Ovary (tissue), 7 donors: ENCODE measurements at regions not wholly inside any gene's neighbourhood (a gene's known extent, or its start where the extent isn't known, plus 50 kb on each side); places are given as distances from the start of the nearest gene placed in this dataset.

Experiments used
- DNase-seq, 5 donors: peaks; one replicate each; pipeline ENCODE4 v3.0.0-alpha.2; 2019 to 2020
- H3K27ac ChIP-seq, 2 donors: fragments of 200-600 bp; one replicate each; pipeline versions ENCODE4 v1.5.1 to v1.8.0; 2019 to 2022
- H3K27me3 ChIP-seq: fragments of 200-600 bp; one replicate; pipeline ENCODE4 v1.8.0; 2022
- H3K36me3 ChIP-seq: fragments of 200-600 bp; sonication (generic); one replicate; pipeline ENCODE4 v1.5.1; 2019
- H3K4me1 ChIP-seq: one replicate; pipeline ENCODE4 v1.8.1; 2013; ENCODE audit warnings: mild to moderate bottlenecking, moderate library complexity; ENCODE audit not compliant: insufficient read depth
- H3K4me3 ChIP-seq: fragments of 200-600 bp; sonication (generic); one replicate; pipeline ENCODE4 v1.5.1; 2017
- H3K9me3 ChIP-seq, 2 donors: fragments of 200-600 bp in 1 of 2; sonication (generic) in 1 of 2; one replicate each; pipeline versions ENCODE4 v1.5.1 to v1.8.1; 2013 to 2019; ENCODE audit warnings: mild to moderate bottlenecking in 1 of 2, moderate library complexity in 1 of 2
- EP300 ChIP-seq: sonication (generic); formaldehyde crosslinking; IDR thresholded peaks from one replicate; pipeline ENCODE4 v1.6.1; 2017; ENCODE audit warnings: antibody characterized with exemption
- POLR2A ChIP-seq: fragments of 450-650 bp; IDR thresholded peaks from one replicate; pipeline ENCODE4 v1.6.1; 2017; ENCODE audit warnings: antibody characterized with exemption, mild to moderate bottlenecking, moderate library complexity
- WGBS, 3 donors: extraction: QIAGEN DNeasy Blood & Tissue Kit in 1 of 3; methylation state at CpG; one replicate each; pipeline versions ENCODE4 v1.1.5 to v1.1.7; 2013 to 2017; 5-methylcytosine and 5-hydroxymethylcytosine counted together
- intact Hi-C, 4 donors: fragments of 100-400 bp; cut with DNase I; formaldehyde crosslinking; loops; one replicate each; pipeline versions ENCODE4 v1.11.0 to v1.15.1; 2022 to 2023
- TF ChIP-seq, protein P1 (sequence below), 3 donors: fragments of 450-650 bp in 2 of 3; fragments of 200-600 bp in 1 of 3; IDR thresholded peaks; one replicate each; pipeline versions ENCODE4 v1.5.1 to v1.8.0; 2016 to 2022; ENCODE audit warnings: antibody characterized with exemption in 3 of 3, mild to moderate bottlenecking in 1 of 3
- donor health status: DM: no; HTN: no; CAD: no; lungs with moderate emphysema.
- donor health status: DM: no; HTN: no; CAD: no.
- donor health status: Bipolar disorder and iron deficiency.
- donor health status: DM: no; HTN: no; CAD: no.
- donor health status: DM: yes; HTN: yes; CAD: no.

DNA sequence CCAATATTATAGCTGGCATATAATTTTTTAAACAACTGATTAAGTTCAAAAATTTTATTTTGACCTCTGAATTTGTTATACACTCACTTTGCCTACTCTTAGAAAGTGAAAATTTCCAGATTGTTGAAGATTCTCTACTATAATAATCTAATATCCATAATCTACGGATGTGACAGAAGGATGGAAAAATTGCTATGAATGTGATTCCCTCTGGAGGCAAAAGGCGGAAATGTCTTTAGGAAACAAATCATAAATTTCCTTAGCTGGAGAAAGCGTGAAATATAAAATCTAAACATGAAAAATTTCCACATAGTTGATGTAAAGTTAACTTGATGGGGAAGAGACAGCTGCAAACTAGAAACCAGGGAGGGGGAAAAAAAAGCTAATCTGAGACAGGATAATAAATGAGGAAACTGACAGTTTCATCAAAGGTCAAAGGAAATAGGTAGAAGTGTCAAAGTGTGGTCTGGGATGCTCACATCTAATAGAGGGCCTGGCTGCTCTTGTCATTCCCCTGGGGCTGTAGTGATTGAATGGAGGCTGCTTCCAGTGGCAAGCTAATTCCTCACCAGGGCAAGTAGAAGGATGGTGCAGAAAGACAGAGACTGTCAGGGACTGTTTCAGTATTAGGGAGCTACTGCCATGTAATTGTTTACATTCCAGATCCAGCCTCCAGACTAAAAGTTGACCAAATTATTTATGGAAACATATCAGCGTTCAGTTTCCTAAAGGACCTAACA is 264.5 kb downstream of the SDHAF3 start:
- H3K27ac ChIP-seq, result no peak overlapping the region
- no peaks in the 10 kb centered on the region for H3K4me1 ChIP-seq
- intact Hi-C loops, result no loop called here
- DNase-seq, result no peak
- 24 to 48% (median 33%) methylated on average over 4 of the region's 4 CpGs for WGBS, 3 donors
- H3K9me3 ChIP-seq, result no peaks in the 10 kb centered on the region
- no peak for TF ChIP-seq EP300
- TF ChIP-seq, protein P1, sequence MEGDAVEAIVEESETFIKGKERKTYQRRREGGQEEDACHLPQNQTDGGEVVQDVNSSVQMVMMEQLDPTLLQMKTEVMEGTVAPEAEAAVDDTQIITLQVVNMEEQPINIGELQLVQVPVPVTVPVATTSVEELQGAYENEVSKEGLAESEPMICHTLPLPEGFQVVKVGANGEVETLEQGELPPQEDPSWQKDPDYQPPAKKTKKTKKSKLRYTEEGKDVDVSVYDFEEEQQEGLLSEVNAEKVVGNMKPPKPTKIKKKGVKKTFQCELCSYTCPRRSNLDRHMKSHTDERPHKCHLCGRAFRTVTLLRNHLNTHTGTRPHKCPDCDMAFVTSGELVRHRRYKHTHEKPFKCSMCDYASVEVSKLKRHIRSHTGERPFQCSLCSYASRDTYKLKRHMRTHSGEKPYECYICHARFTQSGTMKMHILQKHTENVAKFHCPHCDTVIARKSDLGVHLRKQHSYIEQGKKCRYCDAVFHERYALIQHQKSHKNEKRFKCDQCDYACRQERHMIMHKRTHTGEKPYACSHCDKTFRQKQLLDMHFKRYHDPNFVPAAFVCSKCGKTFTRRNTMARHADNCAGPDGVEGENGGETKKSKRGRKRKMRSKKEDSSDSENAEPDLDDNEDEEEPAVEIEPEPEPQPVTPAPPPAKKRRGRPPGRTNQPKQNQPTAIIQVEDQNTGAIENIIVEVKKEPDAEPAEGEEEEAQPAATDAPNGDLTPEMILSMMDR (IDR thresholded peaks at IDR 0.05), result no peak
- no peak for TF ChIP-seq POLR2A
- no peaks in the 10 kb centered on the region for H3K36me3 ChIP-seq
- H3K4me3 ChIP-seq, result no peak overlapping the region
- H3K27me3 ChIP-seq, result no peaks in the 10 kb centered on the region

DNA sequence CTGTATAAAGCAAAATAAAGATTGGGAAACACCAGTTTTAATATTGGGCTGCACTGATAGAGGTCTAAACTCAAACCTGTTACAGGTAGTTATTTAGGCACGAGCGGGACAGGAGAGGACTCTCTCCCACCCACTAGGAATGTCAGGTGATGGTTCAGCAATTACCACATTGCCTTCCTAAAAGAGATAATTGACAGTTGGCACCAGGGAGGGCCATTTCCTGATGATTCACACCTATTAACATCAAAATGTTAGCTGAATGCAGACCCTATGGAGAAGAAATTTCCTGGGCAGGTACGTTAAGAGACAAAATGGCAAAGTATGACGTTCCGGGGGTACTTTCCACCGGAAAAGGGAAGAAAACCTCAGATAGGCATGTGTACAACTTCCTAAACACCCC is 272.6 kb downstream of the SDHAF3 start:
- Histone ChIP-seq H3K27ac (no peak overlapping the region), H3K9me3 (no peaks in the 10 kb centered on the region), H3K4me1 (no peaks in the 10 kb centered on the region), H3K27me3 (no peaks in the 10 kb centered on the region), H3K4me3 (no peak overlapping the region), H3K36me3 (no peaks in the 10 kb centered on the region)
- DNase-seq, result no peak
- intact Hi-C loops, result no loop called here
- 73 to 83% (median 75%) methylated on average over 6 of the region's 6 CpGs for WGBS, 3 donors
- TF ChIP-seq POLR2A (no peak), EP300 (no peak)
- TF ChIP-seq, protein P1 (IDR thresholded peaks at IDR 0.05), result no peak

DNA sequence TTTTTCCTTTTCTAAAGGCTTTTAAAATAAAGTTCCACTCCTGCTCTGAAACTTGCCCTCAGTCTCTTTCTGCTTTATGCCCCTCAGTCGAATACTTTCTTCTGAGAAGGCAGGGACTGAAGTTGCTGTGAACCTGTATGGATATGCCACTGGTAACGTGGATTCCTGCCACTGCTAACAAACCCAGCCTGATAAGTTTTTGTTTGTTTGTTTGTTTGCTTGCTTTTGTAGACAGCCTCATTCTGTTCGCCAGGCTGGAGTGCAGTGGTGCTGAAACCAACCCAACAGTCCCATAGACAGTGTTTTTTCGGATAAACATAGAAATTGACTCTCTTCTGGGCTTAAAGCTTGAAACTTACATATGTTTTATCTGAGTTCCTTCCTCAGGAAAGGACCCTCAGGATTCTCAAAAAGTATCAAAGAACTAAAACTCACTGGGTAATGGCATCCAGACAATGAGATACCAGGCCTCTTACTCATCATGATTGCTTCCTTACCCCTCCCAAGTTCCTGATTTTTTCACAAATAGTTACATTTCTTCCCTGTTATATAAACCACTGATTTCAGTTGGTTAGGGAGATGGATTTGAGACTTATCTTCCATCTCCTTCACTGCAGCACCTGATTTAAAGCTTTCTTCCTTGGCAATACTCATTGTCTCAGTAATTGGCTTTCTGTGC is 273.6 kb downstream of the SDHAF3 start:
- DNase-seq, result no peak
- intact Hi-C loops, result no loop called here
- no peak overlapping the region for H3K27ac ChIP-seq
- no peaks in the 10 kb centered on the region for H3K4me1 ChIP-seq
- H3K4me3 ChIP-seq, result no peak overlapping the region
- H3K27me3 ChIP-seq, result no peaks in the 10 kb centered on the region
- TF ChIP-seq, protein P1 (IDR thresholded peaks at IDR 0.05), result no peak
- TF ChIP-seq EP300 (no peak), POLR2A (no peak)
- WGBS, 3 donors, result 71 to 78% (median 71%) methylated on average over 4 of the region's 4 CpGs
- H3K9me3 ChIP-seq, result no peaks in the 10 kb centered on the region
- no peaks in the 10 kb centered on the region for H3K36me3 ChIP-seq

DNA sequence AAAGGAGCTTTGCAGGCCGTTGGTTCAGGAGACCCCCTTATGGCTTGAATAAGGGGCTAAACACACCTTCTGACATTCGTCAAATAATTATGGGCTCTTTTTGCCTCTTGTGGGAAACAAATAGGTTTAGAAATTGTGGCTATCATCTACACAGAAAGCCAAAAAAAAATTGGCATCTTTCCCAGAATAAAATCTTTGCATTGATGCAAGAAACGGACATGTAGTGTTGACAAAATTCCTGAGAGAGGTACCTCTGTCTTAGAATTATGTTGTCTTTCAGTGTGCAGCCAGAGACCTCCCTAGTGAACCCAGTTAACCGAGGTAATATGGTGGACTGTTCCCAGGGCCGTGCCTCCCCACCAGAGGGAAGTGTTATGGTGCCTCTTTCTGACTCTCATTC is 283.9 kb downstream of the SDHAF3 start:
- no peak for DNase-seq
- TF ChIP-seq, protein P1 (IDR thresholded peaks at IDR 0.05), result no peak
- TF ChIP-seq POLR2A (no peak), EP300 (no peak)
- H3K9me3 ChIP-seq, result no peaks in the 10 kb centered on the region
- no peaks in the 10 kb centered on the region for H3K36me3 ChIP-seq
- H3K27me3 ChIP-seq, result no peaks in the 10 kb centered on the region
- no peak overlapping the region for H3K4me3 ChIP-seq
- 18 to 27% (median 22%) methylated on average over 5 of the region's 5 CpGs for WGBS, 3 donors
- H3K27ac ChIP-seq, result no peak overlapping the region
- no peaks in the 10 kb centered on the region for H3K4me1 ChIP-seq
- intact Hi-C loops, result no loop called here
